Esophagus squamous epithelium (tissue), 5 donors: ENCODE measurements at regions not wholly inside any gene's neighbourhood (a gene's known extent, or its start where the extent isn't known, plus 50 kb on each side); places are given as distances from the start of the nearest gene placed in this dataset.

Experiments
- DNase-seq: peaks from one replicate; lab custom pipeline; 2025; lab: John Stamatoyannopoulos, UW
- H3K27ac ChIP-seq, 4 donors: fragments of 200-600 bp; sonication (generic); one replicate each; pipeline ENCODE4 v1.5.1; 2016 to 2019; ENCODE audit warnings: mild to moderate bottlenecking in 1 of 4
- H3K27me3 ChIP-seq, 4 donors: fragments of 200-600 bp; sonication (generic); 1 replicate in 3 of 4; 2 replicates in 1 of 4; pipeline versions ENCODE4 v1.5.1 to v1.6.0; 2017 to 2021; ENCODE audit warnings: antibody characterized with exemption in 1 of 4
- H3K36me3 ChIP-seq, 3 donors: fragments of 200-600 bp; sonication (generic); one replicate each; pipeline ENCODE4 v1.5.1; 2016 to 2019
- H3K4me1 ChIP-seq, 3 donors: fragments of 200-600 bp; sonication (generic); one replicate each; pipeline ENCODE4 v1.5.1; 2017 to 2019
- H3K4me3 ChIP-seq, 4 donors: fragments of 200-600 bp; sonication (generic); 1 replicate in 3 of 4; 2 replicates in 1 of 4; pipeline ENCODE4 v1.5.1; 2016 to 2019; ENCODE audit warnings: mild to moderate bottlenecking in 2 of 4, moderate library complexity in 1 of 4
- H3K9me3 ChIP-seq, 3 donors: fragments of 200-600 bp; sonication (generic); one replicate each; pipeline ENCODE4 v1.5.1; 2016 to 2019
- CTCF ChIP-seq, 6 experiments: fragments of 450-650 bp in 4 of 6; fragments of 200-600 bp in 2 of 6; sonication (generic) in 2 of 6; IDR thresholded peaks; one replicate each; pipeline ENCODE4 v1.5.1; 2016 to 2019; ENCODE audit warnings: antibody characterized with exemption in 6 of 6, mild to moderate bottlenecking in 4 of 6, moderate library complexity in 4 of 6
- POLR2A ChIP-seq, 4 donors: fragments of 450-650 bp; IDR thresholded peaks; one replicate each; pipeline ENCODE4 v1.6.1; 2017; ENCODE audit warnings: antibody characterized with exemption in 4 of 4, mild to moderate bottlenecking in 4 of 4, moderate library complexity in 3 of 4
- WGBS, 2 donors: methylation state at CpG; one replicate each; pipeline ENCODE4 v1.1.5; 2018; 5-methylcytosine and 5-hydroxymethylcytosine counted together
- intact Hi-C: fragments of 100-400 bp; cut with DNase I; formaldehyde crosslinking; loops from one replicate; pipeline ENCODE4 v1.15.0; 2022
- donor health status: DM: yes; HTN: yes; CAD: no.

GRCh38 chr20:23203951-23204730 is 118.0 kb upstream of the CD93 start:
- Histone ChIP-seq H3K4me3 (no peak overlapping the region), H3K27ac (peak overlapping the region in 2 of 4 donors; percentile 32 to 64), H3K27me3 (no peaks in the 10 kb centered on the region), H3K36me3 (no peaks in the 10 kb centered on the region), H3K9me3 (no peaks in the 10 kb centered on the region), H3K4me1 (peaks cover 16 to 52% (median 22%) of the 10 kb centered on the region in 3 donors)
- 87 to 91% methylated on average over 9 of the region's 9 CpGs for WGBS, 2 donors
- TF ChIP-seq POLR2A (IDR thresholded peaks at IDR 0.05) (no peak), CTCF (IDR thresholded peaks at IDR 0.05) (no peak)
- DNase-seq = no peak
- intact Hi-C loops = loop anchor here (10.0 kb wide), 2 partner anchors 159 to 509 kb away; partner anchors contain the start of gene THBD

GRCh38 chr20:23203310-23203709 is 117.2 kb upstream of the CD93 start:
- TF ChIP-seq CTCF (IDR thresholded peaks at IDR 0.05) (no peak), POLR2A (IDR thresholded peaks at IDR 0.05) (no peak)

GRCh38 chr20:23201658-23202057 is 115.5 kb upstream of the CD93 start:
- Histone ChIP-seq H3K4me1 (peaks cover 16 to 49% (median 22%) of the 10 kb centered on the region in 3 donors), H3K27ac (no peak overlapping the region), H3K4me3 (no peak overlapping the region), H3K27me3 (no peaks in the 10 kb centered on the region), H3K36me3 (no peaks in the 10 kb centered on the region), H3K9me3 (no peaks in the 10 kb centered on the region)
- intact Hi-C loops = loop anchor here (10.0 kb wide), 2 partner anchors 157 to 507 kb away; partner anchors contain the start of gene THBD
- TF ChIP-seq POLR2A (IDR thresholded peaks at IDR 0.05) (no peak), CTCF (IDR thresholded peaks at IDR 0.05) (no peak)
- 84 to 87% methylated on average over 6 of the region's 6 CpGs for WGBS, 2 donors
- no peak for DNase-seq

More at GRCh38 chr20:23203310-23203709, 117.2 kb upstream of the CD93 start:
- no peak overlapping the region for H3K27ac ChIP-seq
- H3K9me3 ChIP-seq = no peaks in the 10 kb centered on the region
- H3K4me1 ChIP-seq = peaks cover 16 to 52% (median 22%) of the 10 kb centered on the region in 3 donors
- DNase-seq = no peak
- no peaks in the 10 kb centered on the region for H3K36me3 ChIP-seq
- intact Hi-C loops = loop anchor here (10.0 kb wide), 2 partner anchors 159 to 509 kb away; partner anchors contain the start of gene THBD
- 55 to 76% methylated on average over 2 of the region's 2 CpGs for WGBS, 2 donors
- H3K27me3 ChIP-seq = no peaks in the 10 kb centered on the region
- no peak overlapping the region for H3K4me3 ChIP-seq

GRCh38 chr20:23200914-23201313 is 114.8 kb upstream of the CD93 start:
- 34 to 41% methylated on average over 5 of the region's 6 CpGs for WGBS, 2 donors
- Histone ChIP-seq H3K9me3 (no peaks in the 10 kb centered on the region), H3K4me3 (no peak overlapping the region), H3K27me3 (no peaks in the 10 kb centered on the region), H3K4me1 (peaks cover 13 to 42% (median 16%) of the 10 kb centered on the region in 3 donors), H3K36me3 (no peaks in the 10 kb centered on the region), H3K27ac (no peak overlapping the region)
- TF ChIP-seq CTCF (IDR thresholded peaks at IDR 0.05) = peak in 5 of 6 experiments; percentile 53 to 90 (median 74)
- TF ChIP-seq POLR2A (IDR thresholded peaks at IDR 0.05) = no peak
- intact Hi-C loops = loop anchor here (10.0 kb wide), 2 partner anchors 156 to 506 kb away; partner anchors contain the start of gene THBD
- no peak for DNase-seq

- 71 to 89% methylated on average over 4 to 11 of the region's 12 CpGs for WGBS, 2 donors
- DNase-seq = no peak
- peaks cover 8 to 37% (median 11%) of the 10 kb centered on the region in 3 donors for H3K4me1 ChIP-seq
- no peaks in the 10 kb centered on the region for H3K9me3 ChIP-seq
- no peak overlapping the region for H3K27ac ChIP-seq
- H3K4me3 ChIP-seq = no peak overlapping the region
- no peaks in the 10 kb centered on the region for H3K27me3 ChIP-seq
- intact Hi-C loops = loop anchor here (10.0 kb wide), 2 partner anchors 156 to 506 kb away; partner anchors contain the start of gene THBD
- no peak for TF ChIP-seq CTCF (IDR thresholded peaks at IDR 0.05)
- no peak for TF ChIP-seq POLR2A (IDR thresholded peaks at IDR 0.05)
- H3K36me3 ChIP-seq = no peaks in the 10 kb centered on the region
Measured at GRCh38 chr20:23200413-23200812, 114.3 kb upstream of the CD93 start.
